Thyroid gland (tissue), 4 donors: ENCODE measurements at regions not wholly inside any gene's neighbourhood (a gene's known extent, or its start where the extent isn't known, plus 50 kb on each side); places are given as distances from the start of the nearest gene placed in this dataset.

Experiments used
- DNase-seq, 2 donors: peaks; one replicate each; pipeline ENCODE4 v3.0.0-alpha.2; 2019
- H3K27ac ChIP-seq, 3 donors: fragments of 200-600 bp; sonication (generic); 1 replicate in 2 of 3; 2 replicates in 1 of 3; pipeline ENCODE4 v1.5.1; 2016 to 2019; ENCODE audit warnings: mild to moderate bottlenecking in 1 of 3, moderate library complexity in 1 of 3
- H3K27me3 ChIP-seq: fragments of 200-600 bp; sonication (generic); one replicate; pipeline ENCODE4 v1.5.1; 2019
- H3K36me3 ChIP-seq, 2 donors: fragments of 200-600 bp; sonication (generic); one replicate each; pipeline ENCODE4 v1.5.1; 2016 to 2019
- H3K4me1 ChIP-seq, 2 donors: fragments of 200-600 bp; sonication (generic); one replicate each; pipeline ENCODE4 v1.5.1; 2017 to 2019
- H3K4me3 ChIP-seq, 3 donors: fragments of 200-600 bp; sonication (generic); replicated peaks in 1 of 3; 1 replicate in 2 of 3; 2 replicates in 1 of 3; pipeline ENCODE4 v1.5.1; 2016; ENCODE audit warnings: mild to moderate bottlenecking in 1 of 3
- H3K9me3 ChIP-seq: fragments of 200-600 bp; sonication (generic); one replicate; pipeline ENCODE4 v1.5.1; 2017
- CTCF ChIP-seq, 6 experiments: fragments of 200-600 bp in 3 of 6; fragments of 450-650 bp in 3 of 6; sonication (generic) in 3 of 6; IDR thresholded peaks; one replicate each; pipeline ENCODE4 v1.5.1; 2016 to 2019; ENCODE audit warnings: antibody characterized with exemption in 6 of 6, mild to moderate bottlenecking in 2 of 6, inconsistent platforms in 1 of 6, moderate library complexity in 1 of 6
- POLR2A ChIP-seq, 2 donors: fragments of 450-650 bp; IDR thresholded peaks; one replicate each; pipeline ENCODE4 v1.6.1; 2017; ENCODE audit warnings: antibody characterized with exemption in 2 of 2, mild to moderate bottlenecking in 2 of 2, moderate library complexity in 1 of 2
- WGBS, 2 donors: methylation state at CpG; one replicate each; pipeline ENCODE4 v1.1.5; 2017; 5-methylcytosine and 5-hydroxymethylcytosine counted together
- intact Hi-C: fragments of 100-400 bp; cut with DNase I; formaldehyde crosslinking; loops from one replicate; pipeline ENCODE4 v1.15.1; 2023

GRCh38 chr22:48396785-48397530 lies 1430.7 kb downstream of the BRD1 start:
- WGBS, 2 donors, result 76 to 89% methylated on average over 21 to 31 of the region's 31 CpGs
- TF ChIP-seq CTCF (IDR thresholded peaks at IDR 0.05), result no peak
- no peak for TF ChIP-seq POLR2A (IDR thresholded peaks at IDR 0.05)
- H3K27me3 ChIP-seq, result no peaks in the 10 kb centered on the region
- no peaks in the 10 kb centered on the region for H3K4me1 ChIP-seq
- no peak for DNase-seq
- H3K4me3 ChIP-seq, result no peak overlapping the region
- intact Hi-C loops, result no loop called here
- no peak overlapping the region for H3K27ac ChIP-seq
- no peaks in the 10 kb centered on the region for H3K36me3 ChIP-seq
- H3K9me3 ChIP-seq, result no peaks in the 10 kb centered on the region

GRCh38 chr22:48396091-48396784 lies 1431.4 kb downstream of the BRD1 start:
- no peaks in the 10 kb centered on the region for H3K27me3 ChIP-seq
- DNase-seq, result no peak
- no peaks in the 10 kb centered on the region for H3K36me3 ChIP-seq
- TF ChIP-seq CTCF (IDR thresholded peaks at IDR 0.05), result no peak
- TF ChIP-seq POLR2A (IDR thresholded peaks at IDR 0.05), result no peak
- H3K4me1 ChIP-seq, result no peaks in the 10 kb centered on the region
- intact Hi-C loops, result no loop called here
- no peak overlapping the region for H3K4me3 ChIP-seq
- WGBS, 2 donors, result 76 to 77% methylated on average over 17 to 18 of the region's 20 CpGs
- H3K27ac ChIP-seq, result no peak overlapping the region
- no peaks in the 10 kb centered on the region for H3K9me3 ChIP-seq

- Histone ChIP-seq H3K36me3 (no peaks in the 10 kb centered on the region), H3K27me3 (no peaks in the 10 kb centered on the region), H3K27ac (no peak overlapping the region), H3K4me3 (no peak overlapping the region), H3K4me1 (no peaks in the 10 kb centered on the region), H3K9me3 (no peaks in the 10 kb centered on the region)
- TF ChIP-seq CTCF (IDR thresholded peaks at IDR 0.05) (no peak), POLR2A (IDR thresholded peaks at IDR 0.05) (no peak)
- 76 to 85% methylated on average over 12 to 13 of the region's 13 CpGs for WGBS, 2 donors
- DNase-seq, result no peak
- intact Hi-C loops, result no loop called here
Observed at GRCh38 chr22:48395201-48395600, 1432.5 kb downstream of the BRD1 start.

GRCh38 chr22:48394787-48395186 lies 1432.9 kb downstream of the BRD1 start:
- no peak overlapping the region for H3K27ac ChIP-seq
- no peaks in the 10 kb centered on the region for H3K36me3 ChIP-seq
- no peak overlapping the region for H3K4me3 ChIP-seq
- no peaks in the 10 kb centered on the region for H3K4me1 ChIP-seq
- intact Hi-C loops, result no loop called here
- H3K9me3 ChIP-seq, result no peaks in the 10 kb centered on the region
- TF ChIP-seq CTCF (IDR thresholded peaks at IDR 0.05) (no peak), POLR2A (IDR thresholded peaks at IDR 0.05) (no peak)
- DNase-seq, result no peak
- H3K27me3 ChIP-seq, result no peaks in the 10 kb centered on the region
- 73 to 76% methylated on average over 3 to 8 of the region's 8 CpGs for WGBS, 2 donors

- WGBS, 2 donors, result 84 to 92% methylated on average over 10 of the region's 10 CpGs
- DNase-seq, result no peak
- TF ChIP-seq POLR2A (IDR thresholded peaks at IDR 0.05) (no peak), CTCF (IDR thresholded peaks at IDR 0.05) (no peak)
Observed at GRCh38 chr22:48393885-48394284, 1433.8 kb downstream of the BRD1 start.

More at GRCh38 chr22:48393885-48394284, 1433.8 kb downstream of the BRD1 start:
- no peak overlapping the region for H3K27ac ChIP-seq
- no peaks in the 10 kb centered on the region for H3K4me1 ChIP-seq
- H3K4me3 ChIP-seq, result no peak overlapping the region
- H3K27me3 ChIP-seq, result no peaks in the 10 kb centered on the region
- H3K9me3 ChIP-seq, result no peaks in the 10 kb centered on the region
- H3K36me3 ChIP-seq, result no peaks in the 10 kb centered on the region
- intact Hi-C loops, result no loop called here
